ENCODE measurements at regions not wholly inside any gene's neighbourhood (a gene's known extent, or its start where the extent isn't known, plus 50 kb on each side); places are given as distances from the start of the nearest gene placed in this dataset.
"Not testable (repeated sequence)": the region's sequence is repeated elsewhere in the genome, so short reads cannot be mapped to it uniquely, and the experiment has no call there.

DNA sequence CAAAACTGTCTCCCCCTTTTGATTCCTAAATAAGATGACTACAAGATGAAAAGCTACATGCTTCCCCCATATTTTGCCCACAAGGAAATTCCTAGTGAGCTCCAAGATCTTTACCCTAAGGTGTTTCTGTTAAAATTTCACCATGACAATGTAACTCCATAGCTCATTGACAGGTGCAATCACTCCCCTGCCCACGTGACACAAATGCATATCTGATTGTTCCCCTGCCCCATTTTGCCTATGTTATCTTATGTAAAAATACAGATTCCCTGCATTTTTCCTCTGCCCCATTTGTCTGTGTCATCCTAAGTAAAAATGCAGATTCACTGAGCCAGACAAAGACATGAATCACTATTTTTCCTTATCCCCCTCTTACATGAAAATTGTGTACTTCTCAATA, 66.7 kb downstream of the GPRASP3 start:
- no peak for DNase-seq (ENCODE audit: low spot score)
- 75% methylated on average over 1 of the region's 1 CpG for WGBS

DNA sequence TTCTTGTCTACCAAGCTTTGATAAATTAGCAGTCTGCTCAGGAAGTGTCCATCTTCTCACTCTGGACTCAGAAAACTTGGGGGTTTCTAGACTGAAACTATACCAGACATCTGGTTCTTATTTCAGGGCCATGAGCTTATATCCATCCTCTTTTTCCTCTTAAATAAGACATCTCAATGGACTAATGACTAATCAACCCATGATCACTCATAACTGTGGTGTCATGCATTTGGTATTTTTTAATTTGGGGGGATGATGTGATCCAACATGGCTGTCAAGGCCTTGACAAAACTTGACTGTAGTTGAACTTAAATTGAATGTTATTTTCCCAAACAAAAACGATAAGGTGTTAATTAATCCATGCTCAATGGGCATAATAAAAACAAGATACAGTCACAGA, 87.8 kb downstream of the GPRASP3 start:
- Histone ChIP-seq H3K4me1 (ENCODE audit: control insufficient read depth in 4 of 4, insufficient read depth in 4 of 4, low read length in 3 of 4) (no peaks in the 10 kb centered on the region), H3K27ac (ENCODE audit: low read depth in 1 of 2, low read length in 2 of 2) (no peak overlapping the region), H3K9me3 (ENCODE audit: control insufficient read depth in 4 of 4, low read length in 3 of 4) (no peaks in the 10 kb centered on the region), H3K9ac (ENCODE audit: low read depth in 1 of 2, low read length in 2 of 2) (no peak overlapping the region), H3K4me3 (ENCODE audit: low read depth in 1 of 3, low read length in 3 of 3) (no peak overlapping the region), H3K36me3 (ENCODE audit: control insufficient read depth in 4 of 4, insufficient read depth in 3 of 4, low read depth in 1 of 4, low read length in 3 of 4) (no peaks in the 10 kb centered on the region), H3K27me3 (ENCODE audit: control insufficient read depth in 4 of 4, insufficient read depth in 4 of 4, low read length in 3 of 4) (no peaks in the 10 kb centered on the region)
- DNase-seq (ENCODE audit: low spot score): no peak
- WGBS: 94% methylated on average over 1 of the region's 1 CpG
- TF ChIP-seq HNF4G (IDR thresholded peaks at IDR 0.05): no peak
- TF ChIP-seq, protein P1, sequence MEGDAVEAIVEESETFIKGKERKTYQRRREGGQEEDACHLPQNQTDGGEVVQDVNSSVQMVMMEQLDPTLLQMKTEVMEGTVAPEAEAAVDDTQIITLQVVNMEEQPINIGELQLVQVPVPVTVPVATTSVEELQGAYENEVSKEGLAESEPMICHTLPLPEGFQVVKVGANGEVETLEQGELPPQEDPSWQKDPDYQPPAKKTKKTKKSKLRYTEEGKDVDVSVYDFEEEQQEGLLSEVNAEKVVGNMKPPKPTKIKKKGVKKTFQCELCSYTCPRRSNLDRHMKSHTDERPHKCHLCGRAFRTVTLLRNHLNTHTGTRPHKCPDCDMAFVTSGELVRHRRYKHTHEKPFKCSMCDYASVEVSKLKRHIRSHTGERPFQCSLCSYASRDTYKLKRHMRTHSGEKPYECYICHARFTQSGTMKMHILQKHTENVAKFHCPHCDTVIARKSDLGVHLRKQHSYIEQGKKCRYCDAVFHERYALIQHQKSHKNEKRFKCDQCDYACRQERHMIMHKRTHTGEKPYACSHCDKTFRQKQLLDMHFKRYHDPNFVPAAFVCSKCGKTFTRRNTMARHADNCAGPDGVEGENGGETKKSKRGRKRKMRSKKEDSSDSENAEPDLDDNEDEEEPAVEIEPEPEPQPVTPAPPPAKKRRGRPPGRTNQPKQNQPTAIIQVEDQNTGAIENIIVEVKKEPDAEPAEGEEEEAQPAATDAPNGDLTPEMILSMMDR (IDR thresholded peaks at IDR 0.05; ENCODE audit: low read depth, low read length, missing input control): no peak
- TF ChIP-seq, protein P2, sequence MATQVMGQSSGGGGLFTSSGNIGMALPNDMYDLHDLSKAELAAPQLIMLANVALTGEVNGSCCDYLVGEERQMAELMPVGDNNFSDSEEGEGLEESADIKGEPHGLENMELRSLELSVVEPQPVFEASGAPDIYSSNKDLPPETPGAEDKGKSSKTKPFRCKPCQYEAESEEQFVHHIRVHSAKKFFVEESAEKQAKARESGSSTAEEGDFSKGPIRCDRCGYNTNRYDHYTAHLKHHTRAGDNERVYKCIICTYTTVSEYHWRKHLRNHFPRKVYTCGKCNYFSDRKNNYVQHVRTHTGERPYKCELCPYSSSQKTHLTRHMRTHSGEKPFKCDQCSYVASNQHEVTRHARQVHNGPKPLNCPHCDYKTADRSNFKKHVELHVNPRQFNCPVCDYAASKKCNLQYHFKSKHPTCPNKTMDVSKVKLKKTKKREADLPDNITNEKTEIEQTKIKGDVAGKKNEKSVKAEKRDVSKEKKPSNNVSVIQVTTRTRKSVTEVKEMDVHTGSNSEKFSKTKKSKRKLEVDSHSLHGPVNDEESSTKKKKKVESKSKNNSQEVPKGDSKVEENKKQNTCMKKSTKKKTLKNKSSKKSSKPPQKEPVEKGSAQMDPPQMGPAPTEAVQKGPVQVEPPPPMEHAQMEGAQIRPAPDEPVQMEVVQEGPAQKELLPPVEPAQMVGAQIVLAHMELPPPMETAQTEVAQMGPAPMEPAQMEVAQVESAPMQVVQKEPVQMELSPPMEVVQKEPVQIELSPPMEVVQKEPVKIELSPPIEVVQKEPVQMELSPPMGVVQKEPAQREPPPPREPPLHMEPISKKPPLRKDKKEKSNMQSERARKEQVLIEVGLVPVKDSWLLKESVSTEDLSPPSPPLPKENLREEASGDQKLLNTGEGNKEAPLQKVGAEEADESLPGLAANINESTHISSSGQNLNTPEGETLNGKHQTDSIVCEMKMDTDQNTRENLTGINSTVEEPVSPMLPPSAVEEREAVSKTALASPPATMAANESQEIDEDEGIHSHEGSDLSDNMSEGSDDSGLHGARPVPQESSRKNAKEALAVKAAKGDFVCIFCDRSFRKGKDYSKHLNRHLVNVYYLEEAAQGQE (IDR thresholded peaks at IDR 0.05): no peak
- no peak for TF ChIP-seq TAF1 (conservative IDR thresholded peaks at IDR 0.05)
- no peak for TF ChIP-seq FOXA2 (IDR thresholded peaks at IDR 0.05)
- no peak for TF ChIP-seq RAD21 (IDR thresholded peaks at IDR 0.05)
- no peak for TF ChIP-seq GABPA (IDR thresholded peaks at IDR 0.05 in 1 of 2, conservative IDR thresholded peaks at IDR 0.05 in 1 of 2)
- no peak for TF ChIP-seq RXRA (IDR thresholded peaks at IDR 0.05)
- no peak for TF ChIP-seq HNF4A (conservative IDR thresholded peaks at IDR 0.05)

More for the DNA sequence above, 66.7 kb downstream of the GPRASP3 start:
- H3K9me3 ChIP-seq (ENCODE audit: control insufficient read depth in 4 of 4, low read length in 3 of 4): no peaks in the 10 kb centered on the region
- no peak overlapping the region for H3K27ac ChIP-seq (ENCODE audit: low read depth in 1 of 2, low read length in 2 of 2)
- H3K36me3 ChIP-seq (ENCODE audit: control insufficient read depth in 4 of 4, insufficient read depth in 3 of 4, low read depth in 1 of 4, low read length in 3 of 4): no peaks in the 10 kb centered on the region
- no peaks in the 10 kb centered on the region for H3K4me1 ChIP-seq (ENCODE audit: control insufficient read depth in 4 of 4, insufficient read depth in 4 of 4, low read length in 3 of 4)
- TF ChIP-seq HNF4G (IDR thresholded peaks at IDR 0.05): no peak
- no peak for TF ChIP-seq FOXA2 (IDR thresholded peaks at IDR 0.05)
- TF ChIP-seq, protein P3, sequence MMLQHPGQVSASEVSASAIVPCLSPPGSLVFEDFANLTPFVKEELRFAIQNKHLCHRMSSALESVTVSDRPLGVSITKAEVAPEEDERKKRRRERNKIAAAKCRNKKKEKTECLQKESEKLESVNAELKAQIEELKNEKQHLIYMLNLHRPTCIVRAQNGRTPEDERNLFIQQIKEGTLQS (IDR thresholded peaks at IDR 0.05): no peak
- no peak for TF ChIP-seq EGR1 (IDR thresholded peaks at IDR 0.05; ENCODE audit: low read depth in 2 of 2)
- TF ChIP-seq YY1 (IDR thresholded peaks at IDR 0.05): no peak
- no peak for TF ChIP-seq NR2F2 (IDR thresholded peaks at IDR 0.05)
- no peak for TF ChIP-seq HNF4A (conservative IDR thresholded peaks at IDR 0.05)
- TF ChIP-seq, protein P4, sequence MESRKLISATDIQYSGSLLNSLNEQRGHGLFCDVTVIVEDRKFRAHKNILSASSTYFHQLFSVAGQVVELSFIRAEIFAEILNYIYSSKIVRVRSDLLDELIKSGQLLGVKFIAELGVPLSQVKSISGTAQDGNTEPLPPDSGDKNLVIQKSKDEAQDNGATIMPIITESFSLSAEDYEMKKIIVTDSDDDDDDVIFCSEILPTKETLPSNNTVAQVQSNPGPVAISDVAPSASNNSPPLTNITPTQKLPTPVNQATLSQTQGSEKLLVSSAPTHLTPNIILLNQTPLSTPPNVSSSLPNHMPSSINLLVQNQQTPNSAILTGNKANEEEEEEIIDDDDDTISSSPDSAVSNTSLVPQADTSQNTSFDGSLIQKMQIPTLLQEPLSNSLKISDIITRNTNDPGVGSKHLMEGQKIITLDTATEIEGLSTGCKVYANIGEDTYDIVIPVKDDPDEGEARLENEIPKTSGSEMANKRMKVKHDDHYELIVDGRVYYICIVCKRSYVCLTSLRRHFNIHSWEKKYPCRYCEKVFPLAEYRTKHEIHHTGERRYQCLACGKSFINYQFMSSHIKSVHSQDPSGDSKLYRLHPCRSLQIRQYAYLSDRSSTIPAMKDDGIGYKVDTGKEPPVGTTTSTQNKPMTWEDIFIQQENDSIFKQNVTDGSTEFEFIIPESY (IDR thresholded peaks at IDR 0.05): no peak
- TF ChIP-seq JUND (IDR thresholded peaks at IDR 0.05): no peak
- TF ChIP-seq RXRA (IDR thresholded peaks at IDR 0.05): no peak
- TF ChIP-seq, protein P2 (IDR thresholded peaks at IDR 0.05): no peak
- no peak for TF ChIP-seq FOXA1 (IDR thresholded peaks at IDR 0.05)
- TF ChIP-seq, protein P5, sequence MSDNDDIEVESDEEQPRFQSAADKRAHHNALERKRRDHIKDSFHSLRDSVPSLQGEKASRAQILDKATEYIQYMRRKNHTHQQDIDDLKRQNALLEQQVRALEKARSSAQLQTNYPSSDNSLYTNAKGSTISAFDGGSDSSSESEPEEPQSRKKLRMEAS (IDR thresholded peaks at IDR 0.05): no peak
- no peak overlapping the region for H3K4me3 ChIP-seq (ENCODE audit: low read depth in 1 of 3, low read length in 3 of 3)
- no peaks in the 10 kb centered on the region for H3K27me3 ChIP-seq (ENCODE audit: control insufficient read depth in 4 of 4, insufficient read depth in 4 of 4, low read length in 3 of 4)
- H3K9ac ChIP-seq (ENCODE audit: low read depth in 1 of 2, low read length in 2 of 2): no peak overlapping the region

DNA sequence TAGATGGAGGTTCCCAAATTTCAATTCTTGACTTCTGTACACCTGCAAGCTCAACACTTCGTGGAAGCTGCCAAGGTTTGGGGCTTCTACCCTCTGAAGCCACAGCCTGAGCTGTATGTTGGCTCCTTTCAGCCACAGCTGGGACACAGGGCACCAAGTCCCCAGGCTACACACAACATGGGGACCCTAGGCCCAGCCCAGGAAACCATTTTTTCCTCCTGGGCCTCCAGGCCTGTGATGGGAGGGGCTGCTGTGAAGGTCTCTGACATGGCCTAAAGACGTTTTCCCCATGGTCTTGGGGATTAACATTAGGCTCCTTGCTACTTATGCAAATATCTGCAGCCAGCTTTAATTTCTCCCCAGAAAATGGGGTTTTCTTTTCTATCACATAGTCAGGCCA, 97.7 kb downstream of the GPRASP3 start:
- DNase-seq (ENCODE audit: low spot score); H3K27me3 ChIP-seq (ENCODE audit: control insufficient read depth in 4 of 4, insufficient read depth in 4 of 4, low read length in 3 of 4); H3K36me3 ChIP-seq (ENCODE audit: control insufficient read depth in 4 of 4, insufficient read depth in 3 of 4, low read depth in 1 of 4, low read length in 3 of 4); H3K9ac ChIP-seq (ENCODE audit: low read depth in 1 of 2, low read length in 2 of 2); H3K4me3 ChIP-seq (ENCODE audit: low read depth in 1 of 3, low read length in 3 of 3); H3K9me3 ChIP-seq (ENCODE audit: control insufficient read depth in 4 of 4, low read length in 3 of 4); H3K4me1 ChIP-seq (ENCODE audit: control insufficient read depth in 4 of 4, insufficient read depth in 4 of 4, low read length in 3 of 4); H3K27ac ChIP-seq (ENCODE audit: low read depth in 1 of 2, low read length in 2 of 2): not testable (repeated sequence)
- 100% methylated on average over 2 of the region's 2 CpGs for WGBS
